ENCODE measurements at regions not wholly inside any gene's neighbourhood (a gene's known extent, or its start where the extent isn't known, plus 50 kb on each side); places are given as distances from the start of the nearest gene placed in this dataset.

DNA sequence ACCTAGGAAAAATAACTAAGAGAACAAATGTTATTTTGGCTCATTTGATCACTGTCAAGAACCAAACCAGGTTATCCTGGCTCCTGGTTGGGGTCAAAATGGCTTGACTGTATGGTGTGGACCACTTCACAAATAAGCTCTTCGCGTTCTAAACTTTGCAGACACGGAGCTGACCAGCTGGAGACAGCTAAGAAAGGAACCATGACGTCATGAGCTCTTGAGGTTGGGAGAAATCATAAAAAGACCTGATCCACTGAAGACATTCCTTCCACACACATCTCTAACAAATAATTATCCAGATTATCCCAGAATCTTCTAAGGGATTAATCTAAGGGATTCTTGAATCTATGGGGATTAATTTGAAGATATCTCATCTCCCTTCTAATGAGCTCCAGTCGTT, 321.5 kb upstream of the IGF1R start:
- Histone ChIP-seq H3K27me3 (replicated peaks; ENCODE audit: insufficient read depth) (no peaks in the 10 kb centered on the region), H3K4me2 (ENCODE audit: unreplicated experiment) (no peak overlapping the region), H3K9me2 (ENCODE audit: insufficient read depth) (no peaks in the 10 kb centered on the region), H3K27ac (no peak overlapping the region), H3F3A (ENCODE audit: insufficient read depth) (no peaks in the 10 kb centered on the region), H3K4me3 (no peak overlapping the region), H2AFZ (no peak overlapping the region), H3K79me2 (ENCODE audit: insufficient read depth) (no peaks in the 10 kb centered on the region), H3K9ac (no peak overlapping the region), H3K36me3 (ENCODE audit: low read depth) (no peaks in the 10 kb centered on the region), H4K20me1 (ENCODE audit: insufficient read depth) (no peaks in the 10 kb centered on the region), H3K4me1 (ENCODE audit: insufficient read depth) (no peaks in the 10 kb centered on the region), H3K9me3 (ENCODE audit: low read depth) (no peaks in the 10 kb centered on the region)
- WGBS, 2 experiments (ENCODE audit: low coverage in 1 of 2, low lambda C conversion rate in 2 of 2, missing lambda C conversion rate in 2 of 2): 21 to 26% methylated on average over 5 of the region's 5 CpGs
- TF ChIP-seq EZH2phosphoT487 (IDR thresholded peaks at IDR 0.05; ENCODE audit: insufficient read depth, low read depth) (no peak), EZH2 (IDR thresholded peaks at IDR 0.05; ENCODE audit: insufficient read depth, poor library complexity, severe bottlenecking) (no peak)
- in situ Hi-C loops (cut with MboI): no loop called here
- DNase-seq: no peak

DNA sequence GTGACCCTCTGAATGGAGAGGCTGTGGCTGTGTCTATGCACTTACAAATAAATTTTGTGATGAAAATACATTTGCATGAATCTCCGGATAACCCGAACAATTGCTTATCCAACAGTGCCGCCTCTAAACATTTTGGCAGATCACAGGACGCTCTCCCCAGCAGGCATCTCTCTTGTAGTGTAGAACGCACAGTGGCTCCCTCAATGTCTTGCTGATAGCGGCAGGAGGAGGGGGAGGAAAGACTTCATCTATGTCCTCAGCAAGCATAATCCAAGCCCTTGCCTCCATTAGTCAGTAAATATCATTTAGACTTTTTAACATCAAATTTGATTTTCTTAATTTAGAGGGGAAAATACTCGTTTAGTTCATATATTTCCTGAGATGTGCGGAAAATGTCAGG, 318.1 kb upstream of the IGF1R start:
- no peaks in the 10 kb centered on the region for H4K20me1 ChIP-seq (ENCODE audit: insufficient read depth)
- H3K27me3 ChIP-seq (replicated peaks; ENCODE audit: insufficient read depth): no peaks in the 10 kb centered on the region
- H3K9ac ChIP-seq: no peak overlapping the region
- no peaks in the 10 kb centered on the region for H3K36me3 ChIP-seq (ENCODE audit: low read depth)
- no peaks in the 10 kb centered on the region for H3K79me2 ChIP-seq (ENCODE audit: insufficient read depth)
- in situ Hi-C loops (cut with MboI): no loop called here
- H3K4me2 ChIP-seq (ENCODE audit: unreplicated experiment): no peak overlapping the region
- H2AFZ ChIP-seq: no peak overlapping the region
- H3K4me1 ChIP-seq (ENCODE audit: insufficient read depth): no peaks in the 10 kb centered on the region
- H3K9me2 ChIP-seq (ENCODE audit: insufficient read depth): no peaks in the 10 kb centered on the region
- H3K4me3 ChIP-seq: no peak overlapping the region
- no peak overlapping the region for H3K27ac ChIP-seq
- WGBS, 2 experiments (ENCODE audit: low coverage in 1 of 2, low lambda C conversion rate in 2 of 2, missing lambda C conversion rate in 2 of 2): 34 to 37% methylated on average over 8 of the region's 8 CpGs
- DNase-seq: no peak
- H3K9me3 ChIP-seq (ENCODE audit: low read depth): no peaks in the 10 kb centered on the region
- TF ChIP-seq EZH2 (IDR thresholded peaks at IDR 0.05; ENCODE audit: insufficient read depth, poor library complexity, severe bottlenecking) (no peak), EZH2phosphoT487 (IDR thresholded peaks at IDR 0.05; ENCODE audit: insufficient read depth, low read depth) (no peak)
- no peaks in the 10 kb centered on the region for H3F3A ChIP-seq (ENCODE audit: insufficient read depth)

DNA sequence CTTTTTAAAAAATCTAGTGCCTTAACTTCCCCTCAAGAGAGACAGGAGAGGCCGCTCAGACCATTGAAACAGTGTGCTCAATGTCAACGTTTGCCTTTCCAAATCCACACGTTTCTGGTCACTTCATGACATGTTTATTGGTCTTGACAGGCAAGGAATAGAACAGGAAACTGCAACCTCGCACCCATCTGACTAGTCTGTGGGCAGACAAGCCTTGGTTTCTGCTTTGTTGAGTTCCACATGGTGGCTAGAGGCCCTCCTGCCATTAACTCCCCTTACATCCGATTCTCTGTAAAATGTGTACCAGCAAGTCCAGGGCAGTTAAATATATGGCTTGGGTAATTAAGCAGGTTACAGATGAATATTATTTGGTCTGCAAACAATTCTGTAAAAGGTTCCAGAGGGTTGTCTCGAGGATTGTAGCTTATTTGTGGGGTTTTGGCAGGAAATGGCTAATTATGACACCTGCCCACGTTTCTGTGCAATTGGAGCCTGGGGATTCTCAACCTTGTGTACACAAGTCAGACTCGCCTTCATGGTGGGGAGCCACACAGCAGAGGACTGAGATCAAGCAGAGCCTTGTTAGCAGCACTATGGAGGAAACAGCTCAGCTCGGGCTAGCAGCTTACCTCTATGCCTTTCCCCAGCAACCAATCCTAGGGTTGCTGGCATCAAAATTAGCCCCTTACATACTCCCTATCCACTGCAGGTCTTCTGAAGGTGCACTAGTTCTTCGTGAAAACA, 317.5 kb upstream of the IGF1R start:
- H3K36me3 ChIP-seq (ENCODE audit: low read depth): no peaks in the 10 kb centered on the region
- no peak overlapping the region for H3K4me2 ChIP-seq (ENCODE audit: unreplicated experiment)
- no peak overlapping the region for H3K4me3 ChIP-seq
- WGBS, 2 experiments (ENCODE audit: low coverage in 1 of 2, low lambda C conversion rate in 2 of 2, missing lambda C conversion rate in 2 of 2): 5% methylated on average over 10 of the region's 10 CpGs
- H3K9me2 ChIP-seq (ENCODE audit: insufficient read depth): no peaks in the 10 kb centered on the region
- H4K20me1 ChIP-seq (ENCODE audit: insufficient read depth): no peaks in the 10 kb centered on the region
- H3F3A ChIP-seq (ENCODE audit: insufficient read depth): no peaks in the 10 kb centered on the region
- H3K79me2 ChIP-seq (ENCODE audit: insufficient read depth): no peaks in the 10 kb centered on the region
- H3K27me3 ChIP-seq (replicated peaks; ENCODE audit: insufficient read depth): no peaks in the 10 kb centered on the region
- H3K27ac ChIP-seq: no peak overlapping the region
- in situ Hi-C loops (cut with MboI): no loop called here
- H2AFZ ChIP-seq: no peak overlapping the region
- H3K4me1 ChIP-seq (ENCODE audit: insufficient read depth): no peaks in the 10 kb centered on the region
- DNase-seq: no peak
- TF ChIP-seq EZH2phosphoT487 (IDR thresholded peaks at IDR 0.05; ENCODE audit: insufficient read depth, low read depth) (no peak), EZH2 (IDR thresholded peaks at IDR 0.05; ENCODE audit: insufficient read depth, poor library complexity, severe bottlenecking) (no peak)
- H3K9me3 ChIP-seq (ENCODE audit: low read depth): no peaks in the 10 kb centered on the region
- H3K9ac ChIP-seq: no peak overlapping the region

DNA sequence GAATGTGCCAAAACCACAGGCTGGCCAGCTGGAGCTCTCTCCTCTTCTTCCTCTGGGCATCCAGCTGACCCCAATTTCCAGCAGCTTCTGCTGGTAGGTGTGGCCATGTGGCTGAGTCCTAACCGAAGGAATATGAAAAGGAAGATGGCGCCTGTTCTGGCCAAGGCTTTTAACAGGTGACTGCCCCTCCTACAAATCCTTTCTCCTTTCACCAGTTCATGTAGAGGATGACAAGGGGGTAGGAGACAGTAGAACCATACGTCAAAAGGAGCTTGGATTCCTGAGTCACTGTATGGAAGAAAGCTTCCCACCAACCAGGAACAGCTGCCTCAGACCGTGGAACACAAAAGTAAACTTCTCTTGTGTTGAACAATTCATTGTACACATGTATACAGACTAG, 316.7 kb upstream of the IGF1R start:
- Histone ChIP-seq H3K4me2 (ENCODE audit: unreplicated experiment) (no peak overlapping the region), H3K79me2 (ENCODE audit: insufficient read depth) (no peaks in the 10 kb centered on the region), H3K4me3 (no peak overlapping the region), H2AFZ (no peak overlapping the region), H3F3A (ENCODE audit: insufficient read depth) (no peaks in the 10 kb centered on the region), H3K9me2 (ENCODE audit: insufficient read depth) (no peaks in the 10 kb centered on the region), H3K27me3 (replicated peaks; ENCODE audit: insufficient read depth) (no peaks in the 10 kb centered on the region), H3K9me3 (ENCODE audit: low read depth) (no peaks in the 10 kb centered on the region), H3K36me3 (ENCODE audit: low read depth) (no peaks in the 10 kb centered on the region), H3K27ac (no peak overlapping the region), H3K9ac (no peak overlapping the region), H4K20me1 (ENCODE audit: insufficient read depth) (no peaks in the 10 kb centered on the region), H3K4me1 (ENCODE audit: insufficient read depth) (no peaks in the 10 kb centered on the region)
- DNase-seq: no peak
- in situ Hi-C loops (cut with MboI): no loop called here
- TF ChIP-seq EZH2phosphoT487 (IDR thresholded peaks at IDR 0.05; ENCODE audit: insufficient read depth, low read depth) (no peak), EZH2 (IDR thresholded peaks at IDR 0.05; ENCODE audit: insufficient read depth, poor library complexity, severe bottlenecking) (no peak)
- 31 to 34% methylated on average over 4 of the region's 4 CpGs for WGBS, 2 experiments (ENCODE audit: low coverage in 1 of 2, low lambda C conversion rate in 2 of 2, missing lambda C conversion rate in 2 of 2)
